ENCODE measurements at regions not wholly inside any gene's neighbourhood (a gene's known extent, or its start where the extent isn't known, plus 50 kb on each side); places are given as distances from the start of the nearest gene placed in this dataset.

GRCh38 chr5:162852134-162852533, 585.3 kb upstream of the CCNG1 start:
- no peak overlapping the region for H3K4me3 ChIP-seq (replicated peaks in 1 of 2; ENCODE audit: low read depth in 2 of 2, low read length in 2 of 2)
- DNase-seq (ENCODE audit: low read depth in 2 of 2) = no peak
- TF ChIP-seq, protein P1, sequence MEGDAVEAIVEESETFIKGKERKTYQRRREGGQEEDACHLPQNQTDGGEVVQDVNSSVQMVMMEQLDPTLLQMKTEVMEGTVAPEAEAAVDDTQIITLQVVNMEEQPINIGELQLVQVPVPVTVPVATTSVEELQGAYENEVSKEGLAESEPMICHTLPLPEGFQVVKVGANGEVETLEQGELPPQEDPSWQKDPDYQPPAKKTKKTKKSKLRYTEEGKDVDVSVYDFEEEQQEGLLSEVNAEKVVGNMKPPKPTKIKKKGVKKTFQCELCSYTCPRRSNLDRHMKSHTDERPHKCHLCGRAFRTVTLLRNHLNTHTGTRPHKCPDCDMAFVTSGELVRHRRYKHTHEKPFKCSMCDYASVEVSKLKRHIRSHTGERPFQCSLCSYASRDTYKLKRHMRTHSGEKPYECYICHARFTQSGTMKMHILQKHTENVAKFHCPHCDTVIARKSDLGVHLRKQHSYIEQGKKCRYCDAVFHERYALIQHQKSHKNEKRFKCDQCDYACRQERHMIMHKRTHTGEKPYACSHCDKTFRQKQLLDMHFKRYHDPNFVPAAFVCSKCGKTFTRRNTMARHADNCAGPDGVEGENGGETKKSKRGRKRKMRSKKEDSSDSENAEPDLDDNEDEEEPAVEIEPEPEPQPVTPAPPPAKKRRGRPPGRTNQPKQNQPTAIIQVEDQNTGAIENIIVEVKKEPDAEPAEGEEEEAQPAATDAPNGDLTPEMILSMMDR (IDR thresholded peaks at IDR 0.05; ENCODE audit: low read depth, low read length) = no peak

DNA sequence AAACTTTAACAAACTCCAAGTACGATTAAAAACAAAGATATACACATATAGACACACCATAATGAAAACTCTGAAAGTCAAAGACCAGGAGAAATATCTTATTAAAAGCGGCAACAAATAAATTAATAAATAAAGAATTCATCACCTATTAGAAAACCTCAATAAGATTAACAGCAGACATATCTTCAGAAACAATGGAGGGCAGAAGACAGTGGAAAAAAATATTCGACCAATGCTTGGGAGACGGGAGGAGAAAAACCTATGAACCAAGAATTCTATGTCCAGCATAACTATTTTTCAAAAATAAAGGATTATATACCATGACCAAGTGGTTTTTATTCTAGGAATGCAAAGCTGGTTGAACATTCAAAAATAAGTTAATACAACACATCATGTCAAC, 578.6 kb upstream of the CCNG1 start:
- TF ChIP-seq, protein P1 (IDR thresholded peaks at IDR 0.05; ENCODE audit: low read depth, low read length) = no peak
- no peak overlapping the region for H3K4me3 ChIP-seq (replicated peaks in 1 of 2; ENCODE audit: low read depth in 2 of 2, low read length in 2 of 2)
- DNase-seq (ENCODE audit: low read depth in 2 of 2) = no peak

DNA sequence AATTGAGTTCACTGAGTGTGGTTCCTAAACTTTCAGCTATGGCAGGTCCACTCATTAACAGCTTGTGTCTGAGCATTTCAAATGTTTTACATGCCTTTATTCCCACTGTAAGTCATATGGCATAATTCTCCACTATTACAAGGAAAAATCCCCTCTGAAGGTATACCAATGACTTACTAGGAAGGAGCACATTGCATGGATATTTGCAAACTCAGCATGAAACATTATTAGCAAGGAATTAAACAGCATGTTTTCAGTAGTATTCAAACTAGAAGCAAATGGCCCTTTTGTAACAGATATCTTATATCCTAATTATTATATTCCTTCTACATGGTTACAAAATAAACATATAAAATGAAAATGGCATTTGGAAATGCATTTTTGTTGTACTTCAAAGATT, 566.4 kb upstream of the CCNG1 start:
- DNase-seq (ENCODE audit: low read depth in 2 of 2) = no peak
- TF ChIP-seq, protein P1 (IDR thresholded peaks at IDR 0.05; ENCODE audit: low read depth, low read length) = no peak
- no peak overlapping the region for H3K4me3 ChIP-seq (replicated peaks in 1 of 2; ENCODE audit: low read depth in 2 of 2, low read length in 2 of 2)

- TF ChIP-seq, protein P1 (IDR thresholded peaks at IDR 0.05; ENCODE audit: low read depth, low read length) = no peak
- H3K4me3 ChIP-seq (replicated peaks in 1 of 2; ENCODE audit: low read depth in 2 of 2, low read length in 2 of 2) = no peak overlapping the region
- DNase-seq (ENCODE audit: low read depth in 2 of 2) = no peak
These were observed 554.8 kb upstream of the CCNG1 start for GRCh38 chr5:162882629-162883028.

DNA sequence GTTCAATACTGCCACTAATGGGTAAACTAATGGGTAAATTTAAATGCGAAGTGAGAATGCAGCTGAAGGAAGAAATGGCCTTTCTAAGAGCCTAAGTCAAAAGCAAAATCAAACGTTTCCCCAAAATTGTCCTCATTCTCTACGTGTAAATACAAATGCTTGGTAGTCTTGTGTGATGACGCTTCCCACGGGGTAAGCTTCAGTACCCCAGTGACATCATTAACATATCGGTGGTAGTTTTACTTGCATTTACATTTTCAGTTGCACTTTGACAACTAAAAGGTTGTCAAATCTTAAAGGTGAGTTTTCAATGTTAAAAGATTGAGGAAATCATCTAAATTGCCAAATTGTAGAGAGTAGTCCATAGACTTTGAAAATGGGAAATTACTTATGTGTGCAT, 550.7 kb upstream of the CCNG1 start:
- DNase-seq (ENCODE audit: low read depth in 2 of 2) = no peak
- no peak overlapping the region for H3K4me3 ChIP-seq (replicated peaks in 1 of 2; ENCODE audit: low read depth in 2 of 2, low read length in 2 of 2)
- TF ChIP-seq, protein P1 (IDR thresholded peaks at IDR 0.05; ENCODE audit: low read depth, low read length) = no peak

GRCh38 chr5:162888268-162888667, 549.1 kb upstream of the CCNG1 start:
- DNase-seq (ENCODE audit: low read depth in 2 of 2) = no peak
- TF ChIP-seq, protein P1 (IDR thresholded peaks at IDR 0.05; ENCODE audit: low read depth, low read length) = no peak
- H3K4me3 ChIP-seq (replicated peaks in 1 of 2; ENCODE audit: low read depth in 2 of 2, low read length in 2 of 2) = no peak overlapping the region

DNA sequence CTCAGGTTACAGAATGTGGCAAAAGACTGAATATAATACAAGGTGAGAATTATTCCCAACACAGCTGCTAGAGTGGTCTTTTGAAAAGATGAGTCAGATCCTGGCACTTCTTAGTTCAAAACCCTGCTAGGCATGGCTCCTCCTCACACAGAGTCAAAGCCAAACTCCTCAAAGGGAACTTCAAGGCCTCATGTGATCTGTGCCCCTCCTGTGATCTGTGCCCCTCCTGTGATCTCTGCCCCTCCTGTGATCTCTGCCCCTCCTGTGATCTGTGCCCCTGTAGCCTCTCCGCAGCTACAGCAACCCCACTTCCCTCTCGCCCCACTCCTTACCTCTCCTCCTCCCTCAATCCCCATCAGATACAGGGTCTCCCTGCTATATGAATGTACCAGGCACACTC, 525.5 kb upstream of the CCNG1 start:
- TF ChIP-seq, protein P1 (IDR thresholded peaks at IDR 0.05; ENCODE audit: low read depth, low read length) = no peak

More for the DNA sequence above, 525.5 kb upstream of the CCNG1 start:
- no peak for DNase-seq (ENCODE audit: low read depth in 2 of 2)
- no peak overlapping the region for H3K4me3 ChIP-seq (replicated peaks in 1 of 2; ENCODE audit: low read depth in 2 of 2, low read length in 2 of 2)

All from cardiac fibroblast (primary cell).